GM19455 (cell line): ENCODE measurements at regions not wholly inside any gene's neighbourhood (a gene's known extent, or its start where the extent isn't known, plus 50 kb on each side); places are given as distances from the start of the nearest gene placed in this dataset.
"Not testable (repeated sequence)": the region's sequence is repeated elsewhere in the genome, so short reads cannot be mapped to it uniquely, and the experiment has no call there.

Experiments used
- ATAC-seq: cut with Tn5 transposase; IDR thresholded peaks from one replicate; pipeline ENCODE4 v1.9.1; 2021; ENCODE audit not compliant: unreplicated experiment

- ATAC-seq: no peak
These were observed 54.8 kb upstream of the NDUFV2 start for GRCh38 chr18:9047715-9048114.

DNA sequence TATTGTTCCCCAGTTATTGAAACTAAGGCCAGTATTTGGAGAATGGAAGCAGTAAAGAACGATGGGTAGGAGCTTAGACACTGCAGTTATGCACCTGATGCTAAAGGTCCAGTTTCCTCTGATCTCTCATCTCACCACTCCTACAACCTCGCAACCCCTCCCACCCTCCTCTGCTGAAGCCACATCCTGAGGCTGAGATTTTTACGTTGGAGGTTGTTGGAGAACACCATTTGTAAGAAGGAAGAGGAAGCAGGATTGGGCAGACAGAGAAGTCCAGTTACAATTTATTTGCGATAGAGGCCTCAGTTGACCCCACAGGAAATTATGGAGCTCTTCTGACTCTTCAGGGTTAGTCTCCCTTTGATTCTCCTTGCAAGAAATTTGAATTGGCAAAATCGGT is 54.3 kb upstream of the NDUFV2 start:
- ATAC-seq: no peak

- no peak for ATAC-seq
These were observed 53.5 kb upstream of the NDUFV2 start for GRCh38 chr18:9048808-9049494.

GRCh38 chr18:9049495-9049809 is 53.0 kb upstream of the NDUFV2 start:
- ATAC-seq: no peak

- not testable (repeated sequence) for ATAC-seq
These were observed 51.7 kb upstream of the NDUFV2 start for GRCh38 chr18:9050628-9051284.
